CD1c-positive myeloid dendritic cell (primary cell): ENCODE measurements at regions not wholly inside any gene's neighbourhood (a gene's known extent, or its start where the extent isn't known, plus 50 kb on each side); places are given as distances from the start of the nearest gene placed in this dataset.

Source experiments
- DNase-seq: peaks from one replicate; pipeline ENCODE4 v3.0.0-alpha.2; 2016; ENCODE audit errors: extremely low spot score

DNA sequence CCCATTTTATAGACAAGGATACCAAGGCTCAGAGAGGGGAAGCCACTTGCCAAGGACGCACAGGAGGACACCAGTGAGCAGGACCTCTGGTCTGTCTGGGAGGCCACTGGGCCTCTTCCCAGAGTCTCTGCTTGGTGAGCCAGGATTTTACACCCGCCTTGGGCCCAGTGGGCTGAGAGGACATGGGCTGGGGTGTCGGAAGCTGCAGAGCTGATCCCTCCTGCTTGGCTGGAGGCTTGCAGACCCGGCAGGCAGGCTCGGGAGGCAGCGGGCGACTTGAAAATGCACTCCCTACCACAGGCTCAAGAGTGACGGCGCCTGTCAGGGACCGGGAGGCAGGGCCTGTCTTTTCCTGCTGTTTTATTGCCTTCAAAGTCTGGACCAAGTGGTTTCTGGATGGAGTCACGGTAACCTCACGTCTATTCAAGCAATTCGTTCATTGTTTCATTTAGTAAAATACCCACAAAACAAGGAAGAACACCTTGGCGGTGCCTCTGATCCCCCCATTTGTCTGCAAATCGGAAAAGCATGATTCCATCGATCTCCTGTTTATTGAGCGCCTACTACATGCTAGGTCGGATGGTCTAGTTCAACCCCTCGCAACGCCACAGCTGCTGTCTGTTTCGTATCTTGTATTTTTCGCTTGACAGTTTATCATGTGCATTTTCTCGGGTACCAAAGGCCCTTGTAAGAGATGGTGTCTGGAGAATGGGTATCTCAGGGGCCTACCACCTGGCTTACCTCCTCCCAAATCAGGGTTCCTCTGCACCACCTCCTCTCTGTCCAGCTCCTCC lies 108.1 kb upstream of the IER5L start:
- no peak for DNase-seq

DNA sequence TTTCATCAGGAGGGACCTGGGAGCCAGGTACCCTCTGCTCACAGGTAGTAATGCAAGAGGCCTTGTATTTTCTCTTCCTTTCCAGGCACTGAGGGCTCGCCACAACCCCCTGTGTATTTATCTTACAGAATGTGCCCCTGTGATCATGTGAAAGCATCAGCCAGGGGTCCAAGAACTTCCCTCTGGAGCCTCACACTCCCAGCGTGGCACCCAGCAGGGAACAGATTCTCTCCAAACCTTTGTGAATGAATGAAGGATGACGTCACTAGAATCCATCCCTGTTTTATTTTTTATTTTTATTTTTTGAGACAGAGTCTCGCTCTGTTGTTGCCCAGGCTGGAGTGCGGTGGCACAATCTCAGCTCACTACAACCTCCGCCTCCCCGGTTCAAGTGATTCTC lies 107.3 kb upstream of the IER5L start:
- no peak for DNase-seq

DNA sequence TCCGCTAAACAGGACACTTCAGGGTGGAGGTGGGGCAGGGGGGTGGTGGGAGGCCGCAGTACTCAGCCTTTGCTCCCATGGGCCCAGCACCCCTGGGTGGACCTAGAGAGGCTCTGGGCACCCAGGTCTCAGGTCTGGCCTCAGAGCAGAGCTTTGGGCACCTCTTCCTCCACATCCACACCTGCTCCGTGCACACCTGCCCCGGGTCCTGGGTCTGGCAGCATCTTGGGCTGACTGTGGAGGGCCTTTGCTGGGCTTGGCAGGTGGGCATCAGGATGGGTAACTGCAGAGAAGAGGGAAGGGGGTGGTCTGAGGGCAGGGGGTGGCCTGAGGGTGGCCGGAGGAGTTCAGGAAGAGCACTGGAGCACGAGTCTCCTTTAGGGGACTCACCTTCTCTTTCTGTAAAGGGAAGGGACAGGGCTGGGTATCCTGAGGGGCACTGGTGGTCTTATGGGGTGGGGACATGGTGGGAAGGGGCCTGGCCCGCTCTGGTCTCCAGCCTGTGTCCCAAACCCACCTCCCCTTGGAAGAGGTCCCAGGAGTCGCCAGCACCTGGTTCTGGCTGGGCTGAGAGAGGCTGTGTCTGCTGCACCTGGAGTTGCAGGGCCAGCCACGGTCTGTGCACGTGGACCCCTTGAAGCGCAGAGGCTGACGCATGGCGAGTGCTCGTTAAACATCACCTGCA lies 106.7 kb upstream of the IER5L start:
- no peak for DNase-seq

DNA sequence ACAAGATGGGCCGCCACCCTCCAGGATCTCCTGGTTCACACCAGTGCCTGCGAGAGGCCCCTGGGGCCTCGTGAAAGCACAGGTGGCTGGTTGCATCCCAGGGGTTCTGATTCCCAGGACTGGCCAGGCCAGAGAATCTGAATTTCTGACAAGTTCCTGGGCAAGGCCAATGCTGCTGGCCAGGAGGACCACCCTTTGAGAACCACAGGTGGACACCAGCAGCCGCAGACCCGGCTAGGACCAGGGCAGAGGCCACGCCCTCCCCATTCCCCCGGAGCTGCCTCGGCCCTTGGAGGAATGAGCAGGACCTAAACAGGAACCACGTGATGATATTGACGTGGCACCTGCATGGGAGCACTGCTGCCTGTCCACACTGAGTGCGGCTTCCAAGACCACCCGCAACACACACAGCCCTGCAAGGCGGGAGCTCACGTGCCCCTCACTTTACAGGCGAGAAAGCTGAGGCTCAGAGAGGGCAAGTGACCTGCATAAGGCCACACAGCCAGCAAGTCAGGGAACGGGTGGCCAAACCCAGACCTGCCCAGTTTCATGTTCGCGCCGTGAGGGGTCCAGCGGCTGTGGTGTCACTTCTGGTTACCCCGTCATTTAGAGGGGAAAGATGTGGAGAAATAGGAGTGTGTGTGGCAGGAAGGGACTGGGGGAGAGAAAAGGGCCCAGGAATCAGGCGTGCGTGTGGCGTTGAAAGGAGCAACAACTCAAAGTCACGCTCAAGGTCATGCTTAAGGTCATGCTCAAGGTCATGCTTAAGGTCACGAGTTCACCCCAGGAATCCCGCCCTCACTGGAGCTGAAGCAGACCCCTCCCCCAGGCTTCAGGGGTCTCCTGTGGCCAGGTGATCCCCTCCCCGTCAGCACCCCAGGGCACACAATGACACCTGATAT lies 105.9 kb upstream of the IER5L start:
- no peak for DNase-seq

DNA sequence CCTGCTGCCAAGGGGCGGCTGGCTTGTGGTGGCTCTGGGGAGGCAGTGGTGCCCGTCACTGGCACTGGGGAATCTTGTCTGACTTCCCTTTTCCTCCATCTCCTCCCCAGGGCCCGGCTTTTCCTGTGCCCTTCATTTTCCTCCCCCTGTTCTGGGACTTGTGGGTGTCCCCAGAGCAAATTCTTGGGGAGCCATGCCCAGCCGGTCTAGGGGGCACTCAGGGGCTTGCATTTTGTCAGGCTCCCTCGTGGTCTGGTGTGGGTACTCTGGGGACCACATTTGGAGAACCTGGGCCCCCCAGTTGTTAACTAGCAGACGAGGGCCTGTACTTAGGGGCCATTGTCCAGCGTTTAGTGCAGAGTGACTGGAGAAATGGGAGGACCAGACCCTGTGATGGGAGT lies 105.2 kb upstream of the IER5L start:
- peak; percentile 35 for DNase-seq

DNA sequence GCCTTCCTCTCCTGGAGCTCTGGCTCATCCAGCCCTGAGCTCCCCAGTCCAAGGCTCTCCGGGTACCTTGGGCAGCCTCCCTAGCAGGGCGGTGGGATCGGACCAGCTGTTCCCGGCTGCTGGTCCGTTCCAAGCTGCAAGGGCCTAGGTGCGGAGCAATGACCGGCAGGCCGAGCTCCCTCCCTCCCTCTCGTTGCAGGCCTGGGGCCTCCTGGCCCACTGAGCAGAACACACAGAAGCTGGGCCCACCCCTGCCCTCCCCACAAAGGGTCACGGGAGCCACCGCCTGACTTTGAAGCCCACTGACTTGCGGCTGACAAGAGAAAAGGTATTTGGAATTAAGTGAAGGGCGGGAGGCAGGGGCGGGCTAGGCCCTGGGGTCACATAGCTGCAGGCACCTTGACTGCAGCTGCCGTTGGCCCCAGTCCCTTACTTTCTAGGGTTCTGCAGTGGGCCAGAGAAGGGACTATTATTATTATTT lies 104.7 kb upstream of the IER5L start:
- no peak for DNase-seq

DNA sequence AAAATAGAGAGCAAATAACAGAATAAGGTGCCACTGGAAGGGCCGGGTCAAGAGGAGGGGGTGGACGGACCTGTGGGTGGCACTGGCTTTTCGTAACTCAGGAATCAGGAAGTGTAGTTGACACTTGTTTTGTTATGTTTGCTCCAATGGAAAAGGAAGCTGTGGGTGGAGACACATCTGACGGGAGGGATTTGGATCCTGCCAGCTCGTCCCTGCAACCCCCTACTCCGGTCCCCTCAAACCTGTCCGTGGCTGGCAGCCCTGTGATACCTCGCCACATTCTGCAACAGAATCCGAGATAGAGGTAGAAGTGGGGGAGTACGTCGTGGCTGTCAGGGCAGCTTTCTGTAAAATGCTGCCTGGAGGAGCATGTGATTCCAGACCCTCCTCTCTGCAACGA lies 104.2 kb upstream of the IER5L start:
- peak; percentile 84 for DNase-seq

DNA sequence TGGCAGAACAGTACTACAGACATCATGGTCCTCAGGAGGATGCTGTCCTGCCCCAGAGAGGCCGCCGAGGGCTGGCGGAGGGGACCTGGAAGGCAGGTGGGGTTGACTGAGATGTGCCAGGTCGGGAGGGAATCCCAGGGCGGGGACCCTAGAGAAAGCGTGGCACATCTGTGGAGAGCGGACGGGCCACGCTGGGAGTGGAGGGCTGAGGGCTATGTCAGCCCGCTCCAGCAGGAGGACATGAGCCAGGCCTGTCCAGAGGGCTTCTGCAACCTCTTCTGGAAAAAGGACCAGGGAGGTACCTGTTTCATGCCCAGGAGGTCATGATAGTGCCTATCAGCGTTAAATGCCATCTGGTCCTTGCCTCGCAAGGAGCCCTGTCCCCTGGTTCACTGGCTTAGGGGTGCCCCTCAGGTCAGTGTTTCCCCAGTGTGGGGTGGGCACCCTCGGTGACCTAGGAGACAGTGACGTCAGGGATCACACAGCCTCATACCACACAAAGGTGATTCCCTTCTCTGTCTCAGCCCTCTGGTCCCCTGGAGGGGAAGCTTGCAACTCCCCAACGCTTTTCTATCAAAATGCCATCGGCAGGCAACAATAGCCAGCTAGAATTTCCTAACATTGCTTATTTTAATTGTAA lies 103.6 kb upstream of the IER5L start:
- DNase-seq: no peak

DNA sequence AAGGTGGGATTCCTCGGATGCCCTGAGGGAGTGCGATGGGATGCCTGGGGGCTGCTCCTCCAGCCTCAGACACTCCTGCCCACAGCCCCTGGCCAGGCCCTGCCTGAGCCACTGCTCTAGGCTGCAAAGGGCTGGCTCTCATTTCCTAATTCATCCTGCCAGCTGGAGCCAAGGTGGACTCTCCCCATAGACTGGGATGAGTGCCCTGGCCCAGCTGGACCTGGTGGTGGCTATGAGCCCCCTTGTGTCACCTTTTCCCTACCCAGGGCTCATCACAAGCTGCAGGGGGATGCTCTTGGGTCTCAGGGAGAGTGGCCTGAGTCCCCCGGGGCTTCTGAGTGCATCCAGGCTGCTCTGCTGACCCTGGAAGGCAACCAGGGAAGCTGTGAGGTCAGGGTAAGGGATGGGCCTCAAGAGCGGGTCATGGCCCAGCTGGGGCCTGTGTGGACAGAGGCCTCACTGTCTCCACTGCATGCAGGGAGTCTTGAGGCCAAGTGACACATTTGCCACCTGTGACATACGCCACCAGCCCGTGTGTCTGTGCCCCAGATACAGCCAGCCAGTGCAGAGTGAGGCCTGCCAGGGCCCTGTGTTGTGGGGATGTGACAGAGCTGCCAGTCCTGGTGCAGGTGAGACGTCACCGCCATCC lies 102.7 kb upstream of the IER5L start:
- DNase-seq: no peak

DNA sequence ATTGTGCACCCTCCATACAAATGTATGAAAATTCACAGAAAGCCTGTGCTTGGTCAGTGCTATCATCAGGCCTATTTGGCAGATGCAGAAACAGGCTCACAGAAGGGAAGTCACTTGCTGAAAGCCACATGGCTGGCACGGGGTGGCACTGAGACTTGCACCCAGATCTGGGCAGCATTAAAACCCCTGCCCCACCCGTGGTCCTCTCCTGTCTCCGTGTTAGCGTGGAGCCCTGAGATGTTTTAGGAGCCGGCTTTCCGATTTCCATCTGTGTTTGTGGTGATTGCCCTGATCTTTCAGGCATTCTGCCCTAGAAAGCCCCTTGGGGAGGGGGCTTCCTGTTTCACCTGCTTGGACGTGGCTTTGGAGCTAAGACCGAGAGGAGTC lies 102.2 kb upstream of the IER5L start:
- no peak for DNase-seq

DNA sequence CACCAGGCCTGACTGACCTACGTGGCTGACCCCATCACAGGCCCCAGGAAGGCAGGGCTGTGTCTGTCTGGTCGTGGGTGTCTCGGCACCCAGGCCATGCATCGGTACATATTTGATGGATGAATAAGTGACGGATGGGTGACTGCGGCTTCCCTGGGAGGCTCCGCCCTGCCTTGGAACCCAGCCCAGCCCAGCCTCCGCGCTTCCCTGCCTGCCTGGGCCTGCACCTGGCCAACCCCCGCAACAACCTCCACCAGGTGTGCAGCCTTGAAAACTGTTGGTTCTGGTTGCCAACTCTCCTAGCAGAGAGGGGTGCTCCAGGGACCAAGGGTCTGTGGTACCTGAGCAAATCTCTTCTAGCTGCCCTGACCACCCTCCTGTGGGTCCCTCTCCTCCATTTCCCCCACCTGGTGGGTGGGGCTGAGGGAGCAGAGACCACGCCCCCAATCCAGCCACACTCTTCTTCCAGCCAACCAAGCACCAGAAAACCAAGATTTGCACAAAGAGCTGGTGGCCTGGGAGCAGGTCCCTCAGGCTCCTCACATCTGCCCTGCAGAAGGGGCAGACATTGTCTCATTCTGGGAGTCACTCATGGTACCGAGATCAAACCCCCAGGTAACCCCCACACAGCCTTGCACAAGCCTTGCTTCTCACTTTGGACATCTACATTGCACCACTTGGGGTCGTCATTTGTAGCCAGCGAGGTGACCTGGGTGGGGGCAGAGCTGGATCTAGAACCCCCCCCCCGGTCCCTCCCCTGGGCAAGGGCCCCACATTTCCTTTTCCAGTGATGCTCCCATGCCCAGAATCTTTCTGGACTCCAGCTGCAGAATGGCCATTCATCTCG lies 100.6 kb upstream of the IER5L start:
- DNase-seq: no peak

DNA sequence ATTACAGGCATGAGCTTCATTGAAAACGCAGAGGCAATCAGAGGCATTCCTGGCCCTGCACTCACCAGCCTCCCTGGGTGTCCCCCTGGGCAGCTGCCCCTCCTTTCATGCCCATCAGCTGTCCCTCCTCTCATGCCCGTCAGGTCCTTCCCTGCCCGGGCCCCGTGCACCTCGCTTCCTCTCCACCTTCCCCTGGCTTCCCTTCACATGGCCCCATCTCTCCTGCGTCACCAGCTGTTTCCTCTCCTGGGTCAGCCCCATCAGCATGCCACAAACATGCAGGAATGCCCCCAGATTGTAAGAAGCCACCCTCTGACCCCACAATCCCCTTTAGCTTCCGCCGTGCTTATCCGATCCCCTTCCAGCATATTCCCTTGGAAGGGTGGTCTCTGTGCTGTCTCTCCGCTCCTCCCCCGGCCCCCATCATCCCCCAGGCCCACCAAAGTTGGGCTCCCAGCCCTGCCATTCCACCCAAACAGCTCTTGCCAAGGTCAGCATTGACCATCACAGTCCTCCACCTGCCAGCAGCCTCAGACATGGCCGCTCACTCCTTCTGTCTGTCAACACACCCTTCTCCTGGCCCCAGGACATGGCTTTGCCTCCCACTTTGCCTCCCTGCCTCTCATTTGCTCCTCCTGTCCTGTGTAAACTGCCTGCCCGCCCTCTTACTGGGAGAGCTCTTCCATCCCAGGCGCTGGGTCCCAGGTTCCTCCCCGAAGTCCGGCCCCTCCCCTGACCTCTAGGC lies 98.6 kb upstream of the IER5L start:
- DNase-seq: no peak

DNA sequence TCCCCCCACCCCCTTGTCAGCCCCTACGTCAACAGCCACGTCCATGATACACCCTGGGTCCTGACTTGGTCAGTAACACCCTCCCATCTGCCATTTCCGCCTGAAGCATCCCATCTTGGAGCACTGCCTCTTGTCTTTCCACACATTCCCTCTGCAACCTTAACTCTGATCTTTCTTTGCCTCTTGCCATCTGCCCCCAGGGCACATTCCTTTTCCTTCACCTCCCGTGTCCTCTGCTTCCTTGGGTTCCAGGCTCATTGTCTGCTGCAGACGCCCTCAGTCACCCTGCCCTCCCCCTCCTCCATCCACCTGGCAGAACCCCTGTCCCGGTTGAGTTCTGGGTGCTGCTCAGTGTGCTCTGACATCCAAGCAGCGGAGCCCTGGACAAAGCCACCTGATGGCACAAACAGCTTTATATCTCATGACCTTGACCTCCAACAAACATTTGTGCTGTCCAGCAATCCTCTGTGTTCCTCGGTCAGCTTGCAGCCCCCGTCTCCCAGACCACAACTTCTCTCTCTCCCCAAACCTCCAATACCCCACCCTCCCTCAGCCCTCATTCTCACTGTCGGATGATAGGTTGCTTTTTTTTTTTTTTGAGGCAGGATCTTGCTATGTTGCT lies 97.7 kb upstream of the IER5L start:
- no peak for DNase-seq

DNA sequence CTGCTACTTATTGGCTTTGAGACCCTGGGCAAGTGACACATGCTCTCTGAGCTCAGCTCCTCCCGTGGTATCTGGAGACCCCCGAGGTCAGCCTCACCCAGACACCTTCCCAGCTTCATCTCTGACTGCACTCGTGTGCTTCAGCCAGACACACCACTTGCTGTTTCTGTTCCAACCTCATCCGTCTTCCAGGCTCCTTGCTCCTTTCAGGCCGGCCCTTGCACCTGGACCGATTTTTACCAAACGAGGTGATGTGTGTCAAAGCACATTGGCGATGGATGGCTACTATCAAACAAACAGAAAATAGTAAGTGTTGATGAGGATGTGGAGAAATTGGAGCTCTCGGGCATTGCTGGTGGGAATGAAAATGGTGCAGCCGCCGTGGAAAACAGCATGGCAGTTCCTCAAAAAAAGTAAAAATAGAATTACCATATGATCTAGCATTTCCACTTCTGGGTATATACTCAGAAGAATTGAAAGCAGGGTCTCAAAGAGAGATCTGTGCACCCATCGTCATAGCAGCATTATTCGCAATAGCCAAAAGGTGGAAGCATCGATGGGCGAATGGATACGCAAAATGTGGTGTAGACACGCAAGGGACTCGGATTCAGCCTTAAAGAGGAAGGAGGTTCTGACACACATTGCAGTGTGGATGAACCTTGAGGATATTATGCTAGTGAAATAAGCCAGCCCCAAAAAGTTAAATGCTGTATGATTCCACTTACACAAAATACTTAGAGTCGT lies 96.1 kb upstream of the IER5L start:
- peak; percentile 51 for DNase-seq

DNA sequence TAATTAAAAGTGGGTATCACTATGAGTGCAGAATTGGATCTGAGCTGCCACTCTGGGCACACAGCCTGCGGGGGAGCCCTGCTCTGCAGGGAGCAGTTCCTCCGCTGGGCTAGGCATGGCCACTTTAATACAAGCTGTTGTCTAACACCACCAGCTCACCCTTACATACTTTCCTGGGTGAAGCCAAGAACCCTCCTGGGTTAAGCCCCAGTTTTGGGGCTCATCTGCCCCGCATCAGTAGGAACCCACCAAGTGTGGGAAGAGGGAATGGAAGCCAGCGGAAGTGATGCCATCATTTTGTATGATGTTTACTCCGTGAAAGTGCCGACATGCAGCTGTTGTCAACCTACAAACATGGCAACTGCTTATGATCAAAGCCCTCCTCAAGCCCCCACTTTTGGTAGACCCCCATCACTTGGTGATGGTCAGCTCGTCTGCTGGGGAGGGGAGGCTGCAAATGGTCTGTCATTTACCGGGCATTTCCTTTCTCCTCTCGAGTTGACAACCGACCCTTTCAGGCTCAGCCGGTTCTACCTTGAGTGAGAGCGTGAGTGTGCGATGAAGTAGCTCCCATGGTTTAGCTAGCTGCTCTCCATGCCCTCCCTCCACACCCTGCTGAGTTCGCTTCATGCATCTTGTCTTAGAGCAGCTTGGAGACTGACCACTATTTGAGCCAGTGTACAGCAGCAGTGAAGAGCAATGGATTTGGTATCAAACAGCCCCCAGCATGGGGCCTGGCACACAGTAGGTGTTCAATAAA lies 95.3 kb upstream of the IER5L start:
- DNase-seq: no peak

DNA sequence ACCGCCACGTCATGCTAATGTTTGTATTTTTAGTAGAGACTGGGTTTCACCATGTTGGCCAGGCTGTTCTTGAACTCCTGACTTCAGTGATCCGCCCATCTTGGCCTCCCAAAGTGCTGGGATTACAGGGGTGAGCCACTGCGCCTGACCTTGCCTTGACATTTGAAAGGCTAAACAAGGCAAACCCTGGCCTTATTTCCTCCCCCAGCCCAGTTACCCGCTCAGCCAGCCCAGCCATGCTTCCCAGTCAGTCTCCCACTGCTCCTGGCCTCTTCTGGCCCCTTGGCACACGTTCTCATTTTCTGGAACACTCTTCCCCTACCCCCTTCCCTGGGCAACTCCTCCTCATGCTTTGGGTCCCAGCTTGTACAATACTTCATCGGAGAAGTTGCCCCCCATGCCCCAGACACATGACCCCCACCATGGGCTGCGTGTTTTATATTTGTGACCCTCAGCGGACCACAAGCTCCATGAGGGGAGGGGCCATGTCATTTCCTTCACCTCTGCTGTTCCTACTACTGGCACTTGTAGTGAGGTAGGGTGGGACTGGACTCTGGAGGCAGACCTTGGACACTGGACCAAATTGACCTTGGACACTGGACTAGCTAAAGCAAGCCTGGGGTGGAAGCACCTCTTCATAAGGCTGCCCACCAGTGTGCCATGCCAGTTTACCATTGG lies 94.4 kb upstream of the IER5L start:
- no peak for DNase-seq

DNA sequence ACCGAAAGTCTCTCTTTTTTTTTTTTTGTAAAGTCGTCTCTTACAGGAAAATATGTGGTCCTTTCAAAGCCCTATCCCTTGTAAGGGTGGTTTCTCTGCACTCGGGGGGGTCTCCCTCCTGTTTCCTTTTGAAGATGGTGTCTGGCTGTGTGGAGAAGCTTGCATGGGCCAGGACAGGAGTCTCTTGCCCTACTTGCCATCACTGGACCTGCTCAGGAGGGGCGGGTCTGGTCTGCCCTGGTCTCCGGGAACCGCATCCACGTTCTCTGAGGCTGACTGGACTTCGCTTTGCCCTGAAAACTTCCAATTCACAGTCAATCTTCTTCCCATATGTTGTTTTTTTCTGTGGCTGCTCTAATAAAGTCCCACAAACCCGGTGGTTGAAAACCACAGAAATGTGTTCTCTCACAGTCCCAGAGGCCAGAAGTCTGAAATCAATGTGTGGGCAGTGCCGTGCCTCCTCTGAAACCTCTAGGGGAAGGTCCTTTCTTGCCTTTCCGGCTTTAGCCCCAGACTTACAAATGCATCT lies 92.9 kb upstream of the IER5L start:
- DNase-seq: peak; percentile 69
